Caki2 (cell line): ENCODE measurements at regions not wholly inside any gene's neighbourhood (a gene's known extent, or its start where the extent isn't known, plus 50 kb on each side); places are given as distances from the start of the nearest gene placed in this dataset.

ENCODE experiments used
- DNase-seq: peaks from one replicate; pipeline ENCODE4 v3.0.0-alpha.2; 2015; ENCODE audit warnings: low read depth
- in situ Hi-C: cut with HindIII; loops from 2 replicates; pipeline ENCODE4 v1.10.0; 2016; ENCODE audit warnings: low sequenced_read_pairs, low pct_unique_long_range_greater_than_20kb, mixed read lengths

DNA sequence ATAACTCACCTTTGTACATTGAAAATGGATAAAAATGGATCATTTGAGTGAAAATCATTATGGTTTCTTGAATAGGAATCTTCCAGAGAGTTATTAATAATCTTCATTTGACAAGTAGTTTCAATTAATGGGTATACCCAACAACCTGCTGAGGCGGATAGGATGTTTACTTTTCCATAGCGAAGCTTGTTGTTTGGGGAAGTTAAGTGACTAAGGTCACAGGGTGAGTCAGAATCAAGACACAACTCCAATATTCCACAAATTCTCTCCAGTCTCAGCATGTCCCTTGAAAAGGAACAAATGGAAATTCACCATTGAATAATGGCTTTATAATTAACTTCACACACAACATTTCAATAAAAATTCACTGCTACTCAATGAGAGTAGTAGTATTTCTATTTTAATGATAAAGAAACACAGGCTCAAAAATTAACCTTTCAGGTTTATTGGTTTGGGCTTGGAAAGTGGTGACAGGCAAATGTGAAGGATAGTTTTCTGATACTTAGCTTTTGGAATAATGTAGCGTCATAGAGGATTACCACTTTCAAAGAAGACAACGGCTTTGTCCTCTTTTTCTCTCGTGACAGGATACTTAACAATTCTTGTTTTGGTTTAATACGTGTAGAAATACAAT, 211.3 kb downstream of the GPD2 start:
- DNase-seq = no peak
- in situ Hi-C loops = no loop called here

DNA sequence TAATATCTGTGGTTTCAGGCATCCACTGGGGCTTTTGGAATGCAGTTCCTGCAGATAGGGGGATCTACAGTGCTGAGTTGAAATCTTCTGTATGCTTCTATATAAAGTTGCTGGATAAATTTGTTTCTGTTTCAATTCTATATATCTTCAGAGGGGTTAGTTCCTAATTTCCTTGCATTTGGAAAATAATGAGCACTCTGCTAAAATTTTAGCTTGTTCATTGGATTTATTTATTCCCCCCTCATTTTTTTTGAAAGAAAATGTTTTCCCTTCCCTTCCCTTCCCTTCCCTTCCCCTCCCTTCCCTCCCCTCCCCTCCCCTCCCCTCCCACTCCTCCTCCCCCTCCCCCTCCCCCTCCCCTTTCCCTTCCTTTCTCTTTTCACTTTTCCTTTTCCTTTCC, 212.3 kb downstream of the GPD2 start:
- in situ Hi-C loops = no loop called here
- DNase-seq = no peak

DNA sequence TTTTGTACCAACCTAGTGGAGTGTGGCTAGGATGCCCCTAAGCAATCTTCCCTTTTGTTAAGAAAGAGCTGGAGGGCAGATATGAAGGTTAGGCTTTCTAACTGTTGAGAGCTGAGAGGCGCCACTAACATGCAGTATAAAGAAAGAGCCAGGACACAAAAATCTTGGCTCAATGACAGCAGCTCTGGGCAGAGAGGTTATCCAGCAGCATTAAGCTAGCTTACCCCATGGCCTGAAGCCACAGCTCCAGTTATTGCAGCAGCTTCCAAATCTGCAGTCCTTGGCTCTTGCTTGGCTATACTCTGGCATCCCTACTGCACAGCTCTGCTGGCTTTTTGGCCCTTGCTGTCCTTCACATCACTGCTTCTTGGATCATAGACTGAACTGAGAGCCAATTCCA, 213.4 kb downstream of the GPD2 start:
- no peak for DNase-seq
- in situ Hi-C loops = no loop called here

DNA sequence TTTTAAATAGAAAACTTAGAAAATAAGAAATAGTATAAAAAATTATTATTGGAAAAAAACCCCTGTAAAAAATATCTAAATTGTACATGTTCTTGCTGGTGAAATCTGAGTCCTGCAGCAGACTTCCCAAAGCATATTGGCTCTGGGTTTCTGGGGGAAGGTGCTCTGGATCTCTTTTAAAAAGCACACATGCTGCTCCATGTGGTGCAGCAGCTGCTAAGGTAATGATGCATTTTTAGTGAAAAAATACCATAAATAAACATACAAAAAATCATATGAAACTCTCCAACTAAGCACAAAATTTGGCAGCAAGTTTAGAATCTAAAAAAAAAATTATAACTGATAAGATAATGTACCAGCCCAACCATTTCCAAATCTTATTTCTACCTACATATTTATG, 216.5 kb downstream of the GPD2 start:
- in situ Hi-C loops = no loop called here
- DNase-seq = no peak

DNA sequence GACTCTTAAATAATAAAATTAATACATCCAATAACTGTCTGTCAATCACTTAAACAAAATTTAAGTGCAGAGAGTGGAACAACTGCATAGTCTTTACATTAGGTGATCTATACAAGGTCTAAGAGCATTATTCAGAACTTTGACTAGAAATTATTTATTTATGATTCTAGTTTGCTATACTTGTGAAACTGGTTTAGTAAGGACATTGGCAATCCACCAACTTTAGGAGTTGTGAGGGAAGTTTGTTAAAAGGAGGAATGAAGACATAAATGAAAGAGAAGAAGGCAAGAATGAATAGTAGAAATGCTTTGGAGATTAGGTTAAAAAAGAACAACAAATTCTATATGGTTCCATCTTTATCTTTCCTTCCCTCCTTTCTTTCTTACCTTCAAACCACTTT, 217.5 kb downstream of the GPD2 start:
- DNase-seq = no peak
- in situ Hi-C loops = no loop called here

DNA sequence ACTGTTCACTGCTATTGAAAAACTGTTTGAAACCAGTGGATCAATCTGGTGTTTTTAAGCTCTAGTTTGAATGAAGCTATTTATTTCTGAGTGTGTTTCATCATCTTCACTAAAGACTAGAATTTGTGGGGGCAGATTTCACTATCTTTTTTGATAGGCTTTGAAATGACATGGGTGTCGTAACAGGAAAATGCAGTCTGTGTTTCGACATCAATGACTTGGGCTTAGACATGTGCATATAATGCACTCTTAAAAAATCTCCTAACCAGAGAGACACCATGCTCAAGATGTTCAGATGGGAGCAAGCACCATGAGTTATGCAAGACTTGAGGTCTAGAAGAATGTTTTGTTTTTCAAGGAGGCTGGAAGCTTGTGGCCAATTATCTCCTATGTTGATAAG, 221.6 kb downstream of the GPD2 start:
- in situ Hi-C loops = no loop called here
- DNase-seq = no peak

DNA sequence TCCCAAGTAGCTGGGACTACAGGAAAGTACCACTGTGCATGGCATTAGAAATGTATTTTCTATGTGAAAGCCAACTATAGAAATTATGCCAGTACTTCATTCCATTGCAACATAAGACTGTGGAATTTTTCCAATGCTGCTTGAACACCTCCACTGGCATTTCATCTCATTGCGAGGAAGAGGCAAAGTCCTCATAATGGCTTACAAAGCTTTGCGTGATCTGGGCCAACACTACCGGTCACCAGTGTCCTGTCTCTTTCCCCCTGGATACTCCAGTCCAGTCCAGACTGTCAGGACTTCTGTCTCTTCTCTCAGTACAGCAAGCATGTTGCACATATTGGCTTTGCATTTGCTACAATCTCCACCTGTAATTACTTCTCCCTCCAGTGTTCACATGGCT, 223.5 kb downstream of the GPD2 start:
- no peak for DNase-seq
- in situ Hi-C loops = no loop called here

DNA sequence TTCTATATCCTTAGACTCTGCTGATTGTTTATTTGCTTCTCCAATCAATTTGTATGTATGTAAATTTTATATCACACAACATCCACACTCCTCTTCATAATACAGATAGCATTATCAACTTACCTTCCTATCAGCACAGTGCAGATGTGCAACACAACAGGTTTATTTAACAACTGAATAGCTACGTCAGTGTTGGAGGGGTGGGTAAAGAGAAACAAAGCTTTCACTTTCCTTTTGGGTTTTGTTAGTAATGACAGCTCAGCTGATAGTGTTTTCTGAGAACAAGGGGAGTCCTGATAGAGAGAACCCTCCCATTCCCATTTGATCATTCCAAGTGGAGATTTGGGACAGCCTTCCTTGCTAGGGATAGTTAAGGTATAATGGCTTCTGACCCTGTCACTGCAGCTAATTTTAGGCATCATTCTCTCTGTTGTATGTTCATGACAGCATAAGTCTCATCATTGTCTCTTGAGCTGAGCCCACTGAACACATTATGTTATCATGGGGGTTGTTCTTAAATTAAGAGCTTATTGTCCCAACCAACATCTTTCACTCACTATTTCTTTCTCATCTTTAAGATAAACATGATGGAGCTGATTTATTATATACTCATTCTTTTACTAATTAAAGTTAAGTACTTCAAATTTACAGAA, 227.7 kb downstream of the GPD2 start:
- DNase-seq = no peak
- in situ Hi-C loops = no loop called here

DNA sequence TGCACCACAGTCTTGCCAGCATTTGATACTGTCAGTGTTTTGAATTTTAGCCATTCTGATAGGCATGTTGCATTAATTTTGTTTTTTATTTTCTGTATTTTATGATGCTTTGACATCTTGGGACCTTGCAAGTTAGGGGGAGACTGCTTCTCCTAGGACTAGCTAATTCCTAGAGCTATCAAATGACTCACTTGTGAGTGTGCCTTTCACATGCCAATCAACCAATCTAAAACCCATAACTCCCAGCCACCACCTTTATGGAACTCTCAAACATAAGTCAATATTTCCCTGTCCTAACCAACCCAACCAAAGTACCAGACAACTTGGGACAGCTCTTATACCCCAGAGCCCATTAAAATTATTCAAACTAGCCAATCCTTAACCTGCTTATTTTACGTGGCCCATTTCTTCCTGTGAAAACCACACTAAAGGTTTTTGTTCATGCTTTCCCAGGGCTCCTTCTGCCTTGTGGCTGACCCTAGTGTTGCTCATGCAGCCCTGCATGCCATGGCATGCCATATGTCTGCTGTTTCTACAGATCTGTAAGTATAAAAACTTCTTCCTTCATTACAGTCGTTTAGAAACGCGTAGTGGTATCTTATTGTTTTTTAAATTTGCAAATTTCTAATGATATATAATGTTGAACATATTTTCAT, 230.1 kb downstream of the GPD2 start:
- in situ Hi-C loops = no loop called here
- DNase-seq = no peak

DNA sequence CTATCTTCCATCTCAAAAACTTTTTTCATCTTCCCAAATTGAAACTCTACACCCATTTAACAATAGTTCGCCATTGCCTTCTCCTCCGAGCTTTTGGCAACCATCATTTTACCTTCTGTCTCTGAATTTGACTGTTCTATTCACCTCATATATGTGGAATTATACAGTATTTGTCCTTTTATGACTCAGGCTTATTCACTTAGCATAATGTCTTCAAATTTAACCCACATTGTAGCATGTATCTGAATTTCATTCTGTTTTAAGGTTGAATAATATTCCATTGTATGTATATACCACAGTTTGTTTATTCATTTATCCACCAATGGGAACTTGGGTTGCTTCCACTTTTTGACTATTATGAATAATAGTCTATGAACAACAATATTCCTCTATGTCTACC, 233.9 kb downstream of the GPD2 start:
- in situ Hi-C loops = no loop called here
- DNase-seq = no peak

DNA sequence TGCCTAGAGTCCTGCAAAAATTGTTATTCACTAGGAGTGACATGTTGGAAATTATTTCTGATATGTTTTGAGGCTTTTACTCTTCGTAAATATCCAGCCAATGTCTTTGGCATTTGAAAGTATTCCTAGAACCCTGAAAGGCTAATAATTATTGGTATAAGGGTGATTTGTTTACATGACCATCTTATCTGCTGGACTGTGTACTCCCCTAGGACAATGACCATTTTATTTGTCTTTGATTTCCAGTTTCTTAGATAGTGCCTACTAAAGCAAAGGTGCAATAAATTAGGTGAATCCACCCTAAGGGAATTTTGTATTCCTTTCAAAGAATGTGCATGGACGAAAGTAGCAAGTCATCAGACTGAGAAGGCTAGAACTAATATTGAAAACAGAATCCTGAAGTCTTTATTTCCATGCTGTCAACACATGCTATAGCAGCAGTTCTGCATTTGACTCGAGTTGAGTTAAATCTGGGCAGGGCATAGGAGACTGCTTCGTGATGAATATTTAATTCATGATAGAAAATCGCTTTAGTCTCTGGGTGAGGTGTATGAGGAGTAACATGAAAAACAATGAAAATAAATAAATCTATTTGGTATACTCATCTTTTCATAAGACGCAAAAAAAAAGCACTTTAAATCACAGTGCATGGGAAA, 235.7 kb downstream of the GPD2 start:
- in situ Hi-C loops = no loop called here
- DNase-seq = no peak

DNA sequence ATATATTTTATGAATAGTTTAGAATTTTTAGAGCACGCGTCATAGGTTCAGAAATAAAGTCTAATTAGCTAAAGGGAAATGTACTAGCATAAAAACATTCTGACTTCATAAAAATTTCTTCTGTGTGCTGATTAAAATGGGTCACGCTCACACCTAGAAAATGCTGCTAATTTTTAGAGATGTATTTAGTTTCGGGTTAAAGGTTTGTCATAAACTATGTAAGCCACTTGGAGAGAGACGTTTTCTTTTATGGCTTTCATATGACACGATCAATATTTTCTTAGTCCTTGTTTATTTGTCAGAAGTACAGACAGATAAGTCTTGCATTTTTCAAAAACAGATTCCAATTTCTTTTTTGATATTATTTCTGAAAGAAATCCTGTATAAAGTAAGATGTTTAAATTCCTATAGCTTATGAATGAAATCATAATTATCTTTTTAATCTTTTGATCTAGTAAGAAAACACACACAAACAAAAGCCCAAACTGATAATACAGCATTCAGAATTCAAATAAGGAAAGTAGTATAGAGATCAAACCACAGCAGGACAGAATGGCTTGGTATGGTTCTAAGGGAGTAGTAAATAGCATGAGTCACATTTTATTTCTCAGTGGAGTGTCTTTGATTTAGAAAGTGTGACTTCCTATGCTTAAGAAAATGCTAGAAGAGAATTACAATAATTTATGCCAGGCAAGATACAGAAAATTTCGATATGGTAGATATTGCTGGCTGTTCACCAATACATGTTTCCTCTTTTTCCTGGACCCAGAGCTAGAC, 236.6 kb downstream of the GPD2 start:
- in situ Hi-C loops = no loop called here

DNA sequence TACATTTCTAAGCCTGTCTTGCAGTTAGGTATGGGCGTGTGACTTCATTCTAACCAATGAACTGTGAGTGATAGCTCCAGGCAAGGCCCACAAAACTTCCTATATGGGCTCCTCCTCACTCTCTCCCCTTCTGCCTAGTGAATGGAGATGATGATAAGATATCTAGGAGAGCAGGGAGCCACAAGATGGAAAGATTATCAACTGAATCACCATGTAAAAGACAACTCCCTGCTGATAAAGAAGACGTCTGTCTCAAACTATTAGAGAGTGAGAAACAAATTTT, 237.1 kb downstream of the GPD2 start:
- in situ Hi-C loops = no loop called here
- DNase-seq = no peak

More for the DNA sequence above, 236.6 kb downstream of the GPD2 start:
- DNase-seq = no peak

DNA sequence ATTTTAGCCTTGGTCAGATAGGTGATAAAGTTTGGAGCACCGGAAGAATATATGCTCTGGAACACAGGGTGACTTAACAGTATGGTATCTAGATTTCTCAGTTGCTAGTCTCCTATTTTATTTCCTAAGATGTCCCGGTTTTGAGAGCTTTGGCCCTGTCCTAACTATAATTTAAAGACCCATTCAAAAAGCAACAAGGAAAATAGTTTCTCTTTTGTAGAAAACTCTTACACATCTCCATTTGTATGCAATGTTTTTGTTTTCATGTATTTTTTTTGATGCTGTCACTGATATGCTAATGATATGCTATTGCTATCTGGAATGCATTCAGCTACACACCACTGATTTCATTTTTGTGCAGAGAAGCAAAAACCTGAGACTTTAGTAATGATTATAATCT, 237.8 kb downstream of the GPD2 start:
- in situ Hi-C loops = no loop called here
- DNase-seq = no peak

DNA sequence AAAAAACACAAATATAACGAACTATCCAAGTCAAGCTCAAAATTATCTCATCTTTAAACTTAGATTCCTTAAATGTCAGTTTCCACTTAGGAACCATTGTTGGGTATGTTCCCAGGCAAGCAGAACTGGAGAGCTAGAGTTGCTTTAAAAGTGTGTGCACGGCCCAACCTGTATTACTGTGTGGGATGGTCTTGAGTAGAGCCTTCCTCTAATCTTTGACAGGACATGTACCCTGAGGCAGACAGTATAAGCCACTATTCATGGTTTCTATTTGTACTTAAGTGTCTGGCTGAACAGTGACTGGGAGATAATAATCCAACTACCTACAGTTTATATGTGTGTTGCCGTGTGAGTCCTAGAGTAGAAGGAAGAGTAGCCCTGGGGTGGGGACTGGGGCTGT, 239.7 kb downstream of the GPD2 start:
- in situ Hi-C loops = no loop called here
- no peak for DNase-seq

DNA sequence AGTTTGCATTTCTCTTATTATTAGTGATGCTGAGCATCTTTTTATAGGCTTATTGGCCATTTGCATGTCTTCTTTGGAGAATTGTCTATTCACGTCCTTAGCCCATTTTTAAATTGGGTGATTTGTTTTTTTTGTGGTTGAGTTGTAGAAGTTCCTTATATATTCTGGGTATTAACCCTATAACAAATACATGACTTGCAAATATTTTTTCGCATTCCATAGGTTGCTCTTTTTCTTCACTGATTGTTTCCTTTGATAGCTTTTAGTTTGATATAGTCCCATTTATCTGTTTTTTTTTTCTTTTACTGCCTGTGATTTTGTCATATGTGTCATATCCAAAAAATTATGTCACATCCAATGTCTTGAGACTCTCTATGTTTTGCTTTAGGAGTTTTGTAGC, 243.6 kb downstream of the GPD2 start:
- in situ Hi-C loops = no loop called here
- DNase-seq = no peak

DNA sequence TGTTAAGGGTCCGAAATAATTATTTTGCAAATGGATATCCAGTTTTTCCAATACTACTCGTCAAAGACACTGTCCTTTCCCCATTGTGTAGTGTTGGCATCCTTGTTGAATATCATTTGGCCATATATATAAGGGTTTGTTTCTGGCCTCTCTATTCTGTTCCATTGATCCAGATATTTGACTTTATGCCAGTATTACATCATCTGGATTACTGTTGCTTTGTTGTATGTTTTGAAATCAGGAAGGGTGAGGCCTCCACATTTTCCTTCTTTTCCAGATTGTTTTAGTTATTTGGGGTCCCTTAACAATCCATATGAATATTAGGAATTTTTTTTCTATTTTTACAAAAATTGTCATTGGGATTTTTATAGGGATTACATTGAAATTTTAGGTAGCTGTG, 244.1 kb downstream of the GPD2 start:
- no peak for DNase-seq
- in situ Hi-C loops = no loop called here

DNA sequence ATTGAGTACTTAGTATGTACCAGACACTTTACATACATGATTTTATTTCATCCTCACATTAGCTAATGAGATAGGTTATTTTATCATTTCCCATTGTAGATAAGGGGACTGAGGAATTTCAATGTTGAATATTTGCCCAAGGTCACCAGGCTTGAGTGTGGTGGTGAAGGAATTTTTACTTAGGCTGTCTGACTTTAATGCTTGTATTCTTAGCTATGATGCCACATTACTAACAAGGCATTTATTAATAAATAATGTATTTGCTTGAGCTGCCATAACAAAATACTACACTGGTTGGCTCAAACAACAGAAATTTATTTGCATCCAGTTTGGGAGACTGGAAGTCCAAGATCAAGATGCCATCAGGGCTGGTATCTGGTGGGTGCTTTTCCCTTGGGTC, 250.9 kb downstream of the GPD2 start:
- in situ Hi-C loops = no loop called here
- DNase-seq = no peak

DNA sequence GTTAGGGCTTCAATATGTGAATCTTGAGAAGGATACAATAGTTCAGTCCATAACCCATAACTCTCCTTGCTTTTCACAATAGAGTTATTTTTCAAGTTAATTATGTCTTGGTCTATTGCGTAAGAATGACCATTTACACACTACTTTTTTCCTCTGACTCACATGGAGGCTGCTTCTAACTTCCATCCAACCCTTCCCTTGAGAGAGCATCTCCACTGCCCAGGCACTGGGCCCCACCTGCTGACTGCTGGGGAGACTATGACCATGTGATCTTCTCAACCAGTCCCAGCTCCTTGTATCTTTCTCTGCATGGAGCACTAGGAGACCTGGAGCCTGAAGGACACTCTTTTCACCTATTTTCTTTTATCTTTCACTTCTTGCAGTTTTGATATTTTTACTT, 251.5 kb downstream of the GPD2 start:
- in situ Hi-C loops = no loop called here
- no peak for DNase-seq
